ENCODE measurements at regions not wholly inside any gene's neighbourhood (a gene's known extent, or its start where the extent isn't known, plus 50 kb on each side); places are given as distances from the start of the nearest gene placed in this dataset.
"Not testable (repeated sequence)": the region's sequence is repeated elsewhere in the genome, so short reads cannot be mapped to it uniquely, and the experiment has no call there.

DNA sequence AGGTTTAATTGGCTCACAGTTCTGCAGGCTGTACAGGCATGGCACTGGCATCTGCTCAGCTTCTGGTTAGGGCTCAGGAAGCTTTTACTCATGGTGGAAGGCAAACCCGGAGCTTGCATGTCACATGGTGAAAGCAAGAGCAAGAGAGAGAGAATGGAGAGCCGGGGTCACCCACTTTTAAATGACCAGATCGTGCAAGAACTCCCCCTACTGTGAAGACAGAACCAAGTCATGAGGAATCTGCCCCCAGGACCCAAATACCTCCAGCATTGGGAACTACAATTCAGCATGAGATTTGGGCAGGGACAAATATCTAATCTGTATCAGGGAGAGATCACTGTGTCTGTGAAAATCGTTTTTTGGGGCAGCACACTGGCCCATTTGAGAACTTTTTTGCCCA, 110.0 kb upstream of the MYO3A start:
- H3K4me1 ChIP-seq (ENCODE audit: insufficient read depth): no peaks in the 10 kb centered on the region
- H3K36me3 ChIP-seq: no peaks in the 10 kb centered on the region
- no peak overlapping the region for H3K27ac ChIP-seq
- H3K9me3 ChIP-seq: no peaks in the 10 kb centered on the region
- intact Hi-C loops (cut with DNase I): loop anchor here in 1 of 4 donors (5.0 kb wide), 1 partner anchor 592 kb away; no protein-coding TSS in a partner anchor
- H3K4me3 ChIP-seq: no peak overlapping the region
- 38 to 48% (median 45%) methylated on average over 4 of the region's 4 CpGs for WGBS, 3 donors
- TF ChIP-seq, protein P1, sequence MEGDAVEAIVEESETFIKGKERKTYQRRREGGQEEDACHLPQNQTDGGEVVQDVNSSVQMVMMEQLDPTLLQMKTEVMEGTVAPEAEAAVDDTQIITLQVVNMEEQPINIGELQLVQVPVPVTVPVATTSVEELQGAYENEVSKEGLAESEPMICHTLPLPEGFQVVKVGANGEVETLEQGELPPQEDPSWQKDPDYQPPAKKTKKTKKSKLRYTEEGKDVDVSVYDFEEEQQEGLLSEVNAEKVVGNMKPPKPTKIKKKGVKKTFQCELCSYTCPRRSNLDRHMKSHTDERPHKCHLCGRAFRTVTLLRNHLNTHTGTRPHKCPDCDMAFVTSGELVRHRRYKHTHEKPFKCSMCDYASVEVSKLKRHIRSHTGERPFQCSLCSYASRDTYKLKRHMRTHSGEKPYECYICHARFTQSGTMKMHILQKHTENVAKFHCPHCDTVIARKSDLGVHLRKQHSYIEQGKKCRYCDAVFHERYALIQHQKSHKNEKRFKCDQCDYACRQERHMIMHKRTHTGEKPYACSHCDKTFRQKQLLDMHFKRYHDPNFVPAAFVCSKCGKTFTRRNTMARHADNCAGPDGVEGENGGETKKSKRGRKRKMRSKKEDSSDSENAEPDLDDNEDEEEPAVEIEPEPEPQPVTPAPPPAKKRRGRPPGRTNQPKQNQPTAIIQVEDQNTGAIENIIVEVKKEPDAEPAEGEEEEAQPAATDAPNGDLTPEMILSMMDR (IDR thresholded peaks at IDR 0.05): no peak
- TF ChIP-seq POLR2A (IDR thresholded peaks at IDR 0.05): no peak
- TF ChIP-seq EP300 (IDR thresholded peaks at IDR 0.05): no peak
- no peaks in the 10 kb centered on the region for H3K27me3 ChIP-seq
- no peak for DNase-seq

DNA sequence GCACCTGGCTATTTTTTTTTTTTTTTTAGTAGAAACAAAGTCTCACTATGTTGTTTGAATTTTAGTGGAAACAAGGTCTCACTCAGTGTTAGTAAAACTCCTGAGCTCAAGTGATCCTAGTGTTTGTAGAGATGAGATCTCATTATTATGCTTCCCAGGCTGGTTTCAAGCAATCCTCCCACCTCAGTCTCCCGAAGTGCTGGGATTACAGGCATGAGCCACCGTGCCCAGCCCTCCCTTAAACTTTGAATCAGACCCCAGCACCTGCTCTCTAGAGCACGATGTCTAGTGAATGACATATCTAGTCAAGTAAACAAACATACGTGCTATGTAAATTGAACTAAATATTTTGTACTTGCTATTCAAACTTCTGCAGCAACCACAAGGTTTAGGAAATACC, 105.6 kb upstream of the MYO3A start:
- 20 to 28% (median 24%) methylated on average over 4 of the region's 4 CpGs for WGBS, 3 donors
- Histone ChIP-seq H3K4me1 (ENCODE audit: insufficient read depth) (no peaks in the 10 kb centered on the region), H3K27me3 (no peaks in the 10 kb centered on the region), H3K36me3 (no peaks in the 10 kb centered on the region), H3K27ac (no peak overlapping the region), H3K4me3 (no peak overlapping the region), H3K9me3 (no peaks in the 10 kb centered on the region)
- no peak for DNase-seq
- TF ChIP-seq, protein P1 (IDR thresholded peaks at IDR 0.05): no peak
- TF ChIP-seq POLR2A (IDR thresholded peaks at IDR 0.05) (no peak), EP300 (IDR thresholded peaks at IDR 0.05) (no peak)
- intact Hi-C loops (cut with DNase I): no loop called here

- 68 to 74% (median 69%) methylated on average over 1 of the region's 1 CpG for whole genome bisulfite sequencing, 3 donors
- no peak for DNase-seq
- H3K36me3 ChIP-seq: no peaks in the 10 kb centered on the region
- no peaks in the 10 kb centered on the region for H3K4me1 ChIP-seq (ENCODE audit: insufficient read depth)
- no peaks in the 10 kb centered on the region for H3K27me3 ChIP-seq
- TF ChIP-seq, protein P1 (IDR thresholded peaks at IDR 0.05): no peak
- TF ChIP-seq POLR2A (IDR thresholded peaks at IDR 0.05) (no peak), EP300 (IDR thresholded peaks at IDR 0.05) (no peak)
- intact Hi-C loops (cut with DNase I): no loop called here
- no peak overlapping the region for H3K27ac ChIP-seq
- H3K9me3 ChIP-seq: no peaks in the 10 kb centered on the region
- no peak overlapping the region for H3K4me3 ChIP-seq
Observed at GRCh38 chr10:25831080-25831479, 102.9 kb upstream of the MYO3A start.

GRCh38 chr10:25839683-25840082, 94.3 kb upstream of the MYO3A start:
- Histone ChIP-seq H3K27me3 (no peaks in the 10 kb centered on the region), H3K27ac (no peak overlapping the region), H3K4me3 (no peak overlapping the region), H3K4me1 (ENCODE audit: insufficient read depth) (no peaks in the 10 kb centered on the region), H3K9me3 (no peaks in the 10 kb centered on the region), H3K36me3 (no peaks in the 10 kb centered on the region)
- 61 to 71% (median 70%) methylated on average over 3 of the region's 3 CpGs for WGBS, 3 donors
- TF ChIP-seq, protein P1 (IDR thresholded peaks at IDR 0.05): no peak
- TF ChIP-seq POLR2A (IDR thresholded peaks at IDR 0.05) (no peak), EP300 (IDR thresholded peaks at IDR 0.05) (no peak)
- intact Hi-C loops (cut with DNase I): no loop called here
- DNase-seq: no peak

DNA sequence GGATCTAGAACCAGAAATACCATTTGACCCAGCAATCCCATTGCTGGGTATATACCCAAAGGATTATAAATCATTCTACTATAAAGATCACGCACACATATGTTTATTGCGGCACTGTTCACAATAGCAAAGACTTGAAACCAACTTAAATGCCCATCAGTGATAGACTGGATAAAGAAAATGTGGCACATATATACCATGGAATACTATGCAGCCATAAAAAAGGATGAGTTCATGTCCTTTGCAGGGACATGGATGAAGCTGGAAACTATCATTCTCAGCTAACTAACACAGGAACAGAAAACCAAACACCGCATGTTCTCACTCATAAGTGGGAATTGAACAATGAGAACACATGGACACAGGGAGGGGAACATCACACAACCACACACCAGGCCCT, 93.2 kb upstream of the MYO3A start:
- intact Hi-C loops (cut with DNase I); DNase-seq; H3K27me3 ChIP-seq; H3K36me3 ChIP-seq; H3K9me3 ChIP-seq; H3K4me3 ChIP-seq; H3K27ac ChIP-seq; H3K4me1 ChIP-seq (ENCODE audit: insufficient read depth): not testable (repeated sequence)
- WGBS, 3 donors: 93 to 96% (median 95%) methylated on average over 3 of the region's 3 CpGs
